GM20000 (cell line): ENCODE measurements at regions not wholly inside any gene's neighbourhood (a gene's known extent, or its start where the extent isn't known, plus 50 kb on each side); places are given as distances from the start of the nearest gene placed in this dataset.

Experiments used
- DNase-seq: peaks from one replicate; pipeline ENCODE4 v3.0.0; 2012; ENCODE audit warnings: low spot score
- CTCF ChIP-seq: IDR thresholded peaks from 2 replicates; pipeline ENCODE4 v1.5.1; 2012; ENCODE audit warnings: mild to moderate bottlenecking, control low read depth; ENCODE audit errors: extremely low read depth, missing control alignments

DNA sequence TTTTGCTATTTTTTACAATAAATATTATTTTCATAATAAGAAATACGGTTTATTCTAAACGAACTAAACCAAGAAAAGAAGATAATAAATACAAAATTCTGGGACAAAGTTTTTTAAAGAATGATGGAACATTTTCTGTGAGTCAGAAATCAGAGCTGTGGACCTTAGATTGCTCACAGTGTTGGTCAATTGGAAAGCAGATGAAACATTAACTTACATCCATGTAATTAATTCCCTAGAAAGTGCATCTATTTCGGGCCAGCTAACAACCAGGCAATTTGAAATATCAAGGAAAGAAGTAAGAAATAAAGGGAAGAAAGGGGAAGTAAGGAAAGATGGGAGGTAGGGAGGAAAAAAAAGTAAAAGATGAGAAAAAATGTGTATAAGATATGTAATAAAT lies 1569.8 kb upstream of the TENM4 start:
- TF ChIP-seq CTCF = no peak
- no peak for DNase-seq

GRCh38 chr11:81007046-81007445 lies 1566.2 kb upstream of the TENM4 start:
- peak; percentile 9 for DNase-seq
- TF ChIP-seq CTCF = no peak

DNA sequence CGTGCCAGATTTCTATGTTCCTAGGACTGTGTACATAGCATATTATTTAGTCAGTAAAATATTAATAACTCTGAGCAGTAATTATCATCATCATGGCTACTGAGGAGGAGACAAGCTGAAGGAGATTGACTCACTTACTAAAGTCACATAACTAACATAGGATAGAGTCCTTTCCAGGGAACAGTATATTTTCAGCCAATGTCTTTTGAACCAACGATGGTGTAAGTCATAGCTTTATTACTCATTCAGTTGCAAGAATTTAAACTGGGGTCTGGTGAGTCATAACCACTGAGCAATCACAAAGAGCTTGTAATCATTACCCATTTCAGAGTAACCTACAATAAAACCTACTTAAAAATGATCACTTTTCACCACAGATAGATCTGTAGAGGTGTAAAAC lies 1564.8 kb upstream of the TENM4 start:
- no peak for DNase-seq

GRCh38 chr11:81004576-81004975 lies 1563.7 kb upstream of the TENM4 start:
- TF ChIP-seq CTCF = no peak
- DNase-seq = no peak

More for the DNA sequence above, 1564.8 kb upstream of the TENM4 start:
- TF ChIP-seq CTCF = no peak

GRCh38 chr11:81002374-81002773 lies 1561.5 kb upstream of the TENM4 start:
- no peak for DNase-seq
- TF ChIP-seq CTCF = no peak

- DNase-seq = no peak
- TF ChIP-seq CTCF = no peak
These were observed 1559.9 kb upstream of the TENM4 start for GRCh38 chr11:81000735-81001134.

DNA sequence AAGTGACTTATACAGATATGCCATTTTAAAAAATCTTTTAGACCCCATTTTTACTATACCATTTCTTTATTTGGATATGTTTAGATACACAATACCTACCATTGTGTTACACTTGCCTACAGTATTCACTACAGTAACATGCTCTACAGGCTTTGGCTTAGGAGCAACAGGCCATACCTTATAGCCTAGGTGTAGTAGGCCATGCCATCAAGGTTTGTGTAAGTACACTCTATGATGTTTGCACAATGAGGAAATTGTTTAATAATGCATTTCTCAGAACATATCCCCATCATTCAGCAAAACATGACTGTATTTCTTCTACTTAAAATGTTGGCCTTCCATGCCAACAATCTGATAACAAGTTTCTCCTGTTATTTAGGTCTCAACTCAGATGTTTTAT lies 1559.5 kb upstream of the TENM4 start:
- DNase-seq = no peak
- no peak for TF ChIP-seq CTCF
